Endothelial cell of umbilical vein (primary cell): ENCODE measurements at regions not wholly inside any gene's neighbourhood (a gene's known extent, or its start where the extent isn't known, plus 50 kb on each side); places are given as distances from the start of the nearest gene placed in this dataset.
A peak's percentile ranks its signal among the peaks of the same experiment; 100 is the strongest.

ENCODE experiments used
- BruUV-seq: library from RNA; stranded (reverse); fragments of 400-500 nt; replicated peaks from 2 replicates; lab custom pipeline; 2021; lab: Mats Ljungman, UMichigan
- CTCF ChIA-PET: fragments of 300-600, 350-600 bp; sonication (Branson Sonifier 250); formaldehyde crosslinking; loops from one replicate; lab custom pipeline; 2021; ENCODE audit warnings: antibody characterized with exemption, inconsistent platforms; lab: Charles Lee
- POLR2A ChIA-PET: fragments of 300-600, 350-600 bp; sonication (Branson Sonifier 250); formaldehyde crosslinking; loops from one replicate; lab custom pipeline; 2021; ENCODE audit warnings: antibody characterized with exemption, inconsistent platforms; lab: Charles Lee
- DNase-seq: peaks from one replicate; pipeline ENCODE4 v3.0.0-alpha.2; 2011; ENCODE audit warnings: low read depth, low spot score
- FAIRE-seq: peaks from 2 replicates; lab custom pipeline; 2011; peaks lifted over from hg19 to GRCh38; lab: Jason Lieb, UNC
- H2AFZ ChIP-seq: 2 replicates; pipeline ENCODE4 v1.6.0; 2012; ENCODE audit warnings: low read depth, low read length, control low read depth, inconsistent platforms
- H3K27ac ChIP-seq: 2 replicates; pipeline ENCODE4 v1.5.1; 2011; ENCODE audit warnings: low read depth, mild to moderate bottlenecking, control low read depth, low read length, moderate library complexity; ENCODE audit not compliant: insufficient read depth
- H3K27me3 ChIP-seq, 2 experiments: 2 replicates each; pipeline versions ENCODE4 v1.6.0 to v1.6.1; 2011; ENCODE audit warnings: low read length in 2 of 2, mixed read lengths in 1 of 2; ENCODE audit not compliant: control insufficient read depth in 2 of 2, insufficient read depth in 2 of 2
- H3K36me3 ChIP-seq, 2 experiments: 2 replicates in 1 of 2; 3 replicates in 1 of 2; pipeline ENCODE4 v1.5.1; 2011; ENCODE audit warnings: low read length in 2 of 2, mild to moderate bottlenecking in 1 of 2, moderate library complexity in 1 of 2; ENCODE audit not compliant: control insufficient read depth in 2 of 2, insufficient read depth in 2 of 2; ENCODE audit errors: extremely low read depth in 1 of 2
- H3K4me1 ChIP-seq: 3 replicates; pipeline ENCODE4 v1.5.1; 2011; ENCODE audit warnings: mild to moderate bottlenecking, low read length; ENCODE audit not compliant: control insufficient read depth, insufficient read depth; ENCODE audit errors: extremely low read depth
- H3K4me2 ChIP-seq: 2 replicates; pipeline ENCODE4 v1.6.1; 2011; ENCODE audit warnings: low read length, control low read depth, mixed read lengths; ENCODE audit not compliant: insufficient read depth
- H3K4me3 ChIP-seq, 3 experiments: fragments of 200-600 bp in 1 of 3; sonication (generic), shearing (Covaris generic) in 1 of 3; replicated peaks in 1 of 3; 2 replicates each; pipeline ENCODE4 v1.5.1; 2011 to 2016; ENCODE audit warnings: control low read depth in 3 of 3, low read length in 3 of 3, mild to moderate bottlenecking in 2 of 3, inconsistent platforms in 1 of 3, low read depth in 1 of 3, moderate library complexity in 1 of 3; ENCODE audit not compliant: insufficient read depth in 1 of 3
- H3K79me2 ChIP-seq: 2 replicates; pipeline ENCODE4 v1.6.0; 2012; ENCODE audit warnings: low read length, inconsistent platforms; ENCODE audit not compliant: control insufficient read depth, insufficient read depth
- H3K9ac ChIP-seq: replicated peaks from 2 replicates; pipeline ENCODE3; 2011; ENCODE audit warnings: low read length, control low read depth; ENCODE audit not compliant: insufficient read depth; ENCODE audit errors: extremely low read depth
- H3K9me1 ChIP-seq: replicated peaks from 3 replicates; pipeline ENCODE4 v1.6.0; 2011; ENCODE audit warnings: mild to moderate bottlenecking, low read length; ENCODE audit not compliant: control insufficient read depth, insufficient read depth; ENCODE audit errors: extremely low read depth
- H3K9me3 ChIP-seq: replicated peaks from 2 replicates; pipeline ENCODE4 v1.5.1; 2012; ENCODE audit warnings: low read length, inconsistent platforms; ENCODE audit not compliant: control insufficient read depth, insufficient read depth
- H4K20me1 ChIP-seq: replicated peaks from 2 replicates; pipeline ENCODE3; 2011; ENCODE audit warnings: mild to moderate bottlenecking, low read length; ENCODE audit not compliant: control insufficient read depth, insufficient read depth; ENCODE audit errors: extremely low read depth
- EZH2 ChIP-seq: IDR thresholded peaks from 2 replicates; pipeline ENCODE4 v1.6.1; 2012; ENCODE audit warnings: borderline replicate concordance, low read depth, mild to moderate bottlenecking, moderate library complexity, low read length, inconsistent platforms; ENCODE audit not compliant: severe bottlenecking
- FOS ChIP-seq: IDR thresholded peaks from 2 replicates; pipeline ENCODE4 v1.6.1; 2011; ENCODE audit warnings: mild to moderate bottlenecking, low read length, moderate library complexity, borderline replicate concordance; ENCODE audit not compliant: insufficient read depth
- GATA2 ChIP-seq: IDR thresholded peaks from 2 replicates; pipeline ENCODE4 v1.7.0; 2011; ENCODE audit warnings: low read depth, mild to moderate bottlenecking, moderate library complexity, mixed read lengths, low read length; ENCODE audit not compliant: insufficient read length, insufficient read depth
- JUN ChIP-seq: IDR thresholded peaks from 2 replicates; pipeline ENCODE4 v1.6.1; 2011; ENCODE audit warnings: borderline replicate concordance, low read depth; ENCODE audit not compliant: insufficient read length, insufficient read depth
- MYC ChIP-seq: IDR thresholded peaks from one replicate; pipeline ENCODE4 v1.6.1; 2011; ENCODE audit warnings: mild to moderate bottlenecking, low read depth, low read length
- POLR2A ChIP-seq: IDR thresholded peaks from 2 replicates; pipeline ENCODE4 v1.6.1; 2012; ENCODE audit warnings: low read depth, mild to moderate bottlenecking, control low read depth, low read length
- POLR2AphosphoS5 ChIP-seq: IDR thresholded peaks from 2 replicates; pipeline ENCODE4 v1.6.1; 2012; ENCODE audit warnings: low read depth, mild to moderate bottlenecking, control low read depth, low read length, moderate library complexity; ENCODE audit not compliant: insufficient read depth
- dilution Hi-C: fragments of 300-500 bp; cut with MboI; formaldehyde crosslinking; loops from one replicate; pipeline ENCODE4 v1.15.0; 2019; ENCODE audit warnings: low sequenced_read_pairs; ENCODE audit not compliant: extremely low pct_ligation_motif_present
- intact Hi-C: fragments of 100-400 bp; cut with micrococcal nuclease; formaldehyde crosslinking; loops from one replicate; pipeline ENCODE4 v1.10.0; 2022
- TF ChIP-seq, protein P1 (sequence below), 2 donors: IDR thresholded peaks; 1 replicate in 1 of 2; 2 replicates in 1 of 2; pipeline ENCODE4 v1.5.1; 2011; ENCODE audit warnings: low read length in 2 of 2, mild to moderate bottlenecking in 2 of 2, moderate library complexity in 2 of 2, control low read depth in 1 of 2, inconsistent platforms in 1 of 2, low read depth in 1 of 2; ENCODE audit not compliant: insufficient read depth in 1 of 2; ENCODE audit errors: extremely low read depth in 1 of 2
- TF ChIP-seq, protein P2 (sequence below): IDR thresholded peaks from 2 replicates; pipeline ENCODE4 v1.6.1; 2011; ENCODE audit not compliant: insufficient read depth, insufficient read length

GRCh38 chr11:94715225-94715624 is 52.9 kb upstream of the AMOTL1 start:
- dilution Hi-C loops, result no loop called here
- Histone ChIP-seq H3K27me3 (no peaks in the 10 kb centered on the region), H3K4me3 (no peak overlapping the region), H3K4me1 (peaks cover 18% of the 10 kb centered on the region), H4K20me1 (no peaks in the 10 kb centered on the region), H3K9me1 (no peaks in the 10 kb centered on the region), H3K9ac (no peak overlapping the region), H3K79me2 (no peaks in the 10 kb centered on the region), H3K9me3 (no peaks in the 10 kb centered on the region), H2AFZ (no peak overlapping the region), H3K4me2 (no peak overlapping the region), H3K36me3 (no peaks in the 10 kb centered on the region), H3K27ac (no peak overlapping the region)
- TF ChIP-seq MYC, result no peak
- ChIA-PET POLR2A (no interaction called here), CTCF (interaction anchor here (1.0 to 1.8 kb wide), 3 partner anchors 12 to 92 kb away, joined by 3 to 8 read pairs (median 4); no protein-coding TSS in a partner anchor)
- FAIRE-seq (no peak), DNase-seq (no peak)
- BruUV-seq, result no TSS peak
- intact Hi-C loops, result no loop called here

GRCh38 chr11:94717667-94718066 is 50.5 kb upstream of the AMOTL1 start:
- no peak for DNase-seq
- FAIRE-seq, result no peak

More at GRCh38 chr11:94717667-94718066, 50.5 kb upstream of the AMOTL1 start:
- H3K4me2 ChIP-seq, result peak overlapping the region; percentile 23
- H2AFZ ChIP-seq, result no peak overlapping the region
- H3K79me2 ChIP-seq, result no peaks in the 10 kb centered on the region
- H4K20me1 ChIP-seq, result no peaks in the 10 kb centered on the region
- CTCF ChIA-PET, result no interaction called here
- H3K9me1 ChIP-seq, result no peaks in the 10 kb centered on the region
- H3K9me3 ChIP-seq, result no peaks in the 10 kb centered on the region
- intact Hi-C loops (loop anchor here (1.0 kb wide), 1 partner anchor 8 kb away; no protein-coding TSS in a partner anchor), dilution Hi-C loops (no loop called here)
- no peaks in the 10 kb centered on the region for H3K27me3 ChIP-seq
- POLR2A ChIA-PET, result no interaction called here
- peaks cover 18% of the 10 kb centered on the region for H3K4me1 ChIP-seq
- TF ChIP-seq MYC (no peak), JUN (no peak), POLR2A (no peak), EZH2 (no peak), FOS (no peak), GATA2 (no peak), POLR2AphosphoS5 (no peak)
- TF ChIP-seq, protein P1, sequence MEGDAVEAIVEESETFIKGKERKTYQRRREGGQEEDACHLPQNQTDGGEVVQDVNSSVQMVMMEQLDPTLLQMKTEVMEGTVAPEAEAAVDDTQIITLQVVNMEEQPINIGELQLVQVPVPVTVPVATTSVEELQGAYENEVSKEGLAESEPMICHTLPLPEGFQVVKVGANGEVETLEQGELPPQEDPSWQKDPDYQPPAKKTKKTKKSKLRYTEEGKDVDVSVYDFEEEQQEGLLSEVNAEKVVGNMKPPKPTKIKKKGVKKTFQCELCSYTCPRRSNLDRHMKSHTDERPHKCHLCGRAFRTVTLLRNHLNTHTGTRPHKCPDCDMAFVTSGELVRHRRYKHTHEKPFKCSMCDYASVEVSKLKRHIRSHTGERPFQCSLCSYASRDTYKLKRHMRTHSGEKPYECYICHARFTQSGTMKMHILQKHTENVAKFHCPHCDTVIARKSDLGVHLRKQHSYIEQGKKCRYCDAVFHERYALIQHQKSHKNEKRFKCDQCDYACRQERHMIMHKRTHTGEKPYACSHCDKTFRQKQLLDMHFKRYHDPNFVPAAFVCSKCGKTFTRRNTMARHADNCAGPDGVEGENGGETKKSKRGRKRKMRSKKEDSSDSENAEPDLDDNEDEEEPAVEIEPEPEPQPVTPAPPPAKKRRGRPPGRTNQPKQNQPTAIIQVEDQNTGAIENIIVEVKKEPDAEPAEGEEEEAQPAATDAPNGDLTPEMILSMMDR (IDR thresholded peaks at IDR 0.05; ENCODE audit: extremely low read depth in 1 of 2, insufficient read depth in 1 of 2, low read depth in 1 of 2, low read length in 2 of 2), result no peak
- TF ChIP-seq, protein P2, sequence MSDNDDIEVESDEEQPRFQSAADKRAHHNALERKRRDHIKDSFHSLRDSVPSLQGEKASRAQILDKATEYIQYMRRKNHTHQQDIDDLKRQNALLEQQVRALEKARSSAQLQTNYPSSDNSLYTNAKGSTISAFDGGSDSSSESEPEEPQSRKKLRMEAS, result no peak
- BruUV-seq, result no TSS peak
- no peak overlapping the region for H3K27ac ChIP-seq
- no peaks in the 10 kb centered on the region for H3K36me3 ChIP-seq
- no peak overlapping the region for H3K4me3 ChIP-seq
- H3K9ac ChIP-seq, result no peak overlapping the region
